ENCODE measurements at regions not wholly inside any gene's neighbourhood (a gene's known extent, or its start where the extent isn't known, plus 50 kb on each side); places are given as distances from the start of the nearest gene placed in this dataset.

GRCh38 chr2:63741884-63742579 is 99.7 kb upstream of the UGP2 start:
- TF ChIP-seq CTCF (IDR thresholded peaks at IDR 0.05) = no peak
- TF ChIP-seq POLR2A (IDR thresholded peaks at IDR 0.05) = no peak

Measured in uterus (tissue), 2 donors.